Adipose tissue (tissue), 3 donors: ENCODE measurements at regions not wholly inside any gene's neighbourhood (a gene's known extent, or its start where the extent isn't known, plus 50 kb on each side); places are given as distances from the start of the nearest gene placed in this dataset.

ENCODE experiments used
- H3K27ac ChIP-seq: one replicate; pipeline ENCODE4 v1.5.1; 2013; ENCODE audit warnings: low read depth, low read length
- WGBS, 3 donors: extraction: QIAGEN DNeasy Blood & Tissue Kit; methylation state at CpG; one replicate each; pipeline ENCODE4 v1.1.7; 2013; 5-methylcytosine and 5-hydroxymethylcytosine counted together
- donor health status: healthy with polysubstance abuse.
- donor health status: Bipolar disorder and iron deficiency.
- donor health status: healthy.

DNA sequence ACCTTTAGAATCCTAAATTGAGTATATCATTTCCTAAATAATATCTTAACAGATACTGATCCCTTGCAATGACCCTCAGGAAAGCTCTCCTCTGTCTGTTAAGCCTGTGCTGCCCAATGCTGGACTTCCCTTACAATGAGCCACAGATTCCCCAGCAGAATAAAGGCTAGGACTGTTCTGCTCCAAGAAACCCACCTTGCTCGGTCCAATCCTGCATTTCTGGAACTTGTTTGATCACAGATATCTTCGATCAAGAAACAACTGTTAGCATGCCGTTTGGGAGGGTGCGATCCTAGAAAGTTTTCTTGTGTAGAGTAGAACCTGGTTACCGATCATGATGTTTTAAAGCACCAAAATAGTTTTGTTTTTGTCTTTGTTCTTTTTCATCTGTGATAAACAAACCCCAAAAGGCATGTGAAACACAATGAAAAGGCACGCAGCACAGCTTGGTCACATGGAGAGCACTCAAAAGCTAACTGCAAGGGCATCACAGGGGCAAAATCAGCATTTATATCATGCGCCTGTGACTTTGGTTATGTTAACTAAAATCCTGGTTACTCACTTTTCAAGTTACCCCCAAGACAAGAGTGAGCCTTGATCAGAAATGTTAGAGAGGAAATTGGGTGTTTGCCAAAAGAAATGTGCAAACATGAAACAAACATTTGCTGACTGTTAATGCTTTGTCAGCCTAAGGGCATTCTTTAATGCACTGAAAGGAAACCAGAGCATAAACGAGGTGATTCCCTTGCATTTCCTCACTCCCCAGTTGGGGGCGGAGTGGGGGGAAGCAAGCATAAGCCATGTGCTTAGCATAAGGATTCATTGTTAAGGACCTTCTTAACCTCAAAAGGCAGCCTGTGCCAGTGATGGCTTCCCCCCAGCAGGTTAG is 61.9 kb upstream of the ADAMTS16 start:
- no peak overlapping the region for H3K27ac ChIP-seq
- 49 to 63% (median 63%) methylated on average over 9 of the region's 9 CpGs for WGBS, 3 donors

- 73 to 84% (median 81%) methylated on average over 5 of the region's 5 CpGs for WGBS, 3 donors
- H3K27ac ChIP-seq, result no peak overlapping the region
These were observed 60.3 kb upstream of the ADAMTS16 start for GRCh38 chr5:5079876-5080275.

DNA sequence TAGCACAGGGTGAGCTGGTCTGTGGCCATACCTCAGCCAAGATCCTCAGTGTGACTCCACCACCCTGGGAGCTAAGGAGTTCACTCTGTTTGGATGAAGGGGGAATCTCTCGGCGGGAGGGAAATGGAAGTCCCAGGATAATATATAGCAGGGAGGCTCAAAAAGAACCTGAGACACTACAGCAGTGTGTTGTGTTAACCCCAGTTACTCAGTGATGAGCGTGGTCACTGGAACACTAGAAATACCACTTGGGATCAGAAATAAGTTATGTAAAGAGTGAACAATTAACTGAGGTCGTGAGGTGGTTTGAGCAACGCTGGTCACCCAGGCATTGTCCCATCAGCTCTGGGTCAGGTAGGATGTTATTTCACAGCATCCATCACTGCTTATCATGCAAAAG is 59.3 kb upstream of the ADAMTS16 start:
- 63 to 86% (median 78%) methylated on average over 5 of the region's 5 CpGs for WGBS, 3 donors
- H3K27ac ChIP-seq, result no peak overlapping the region

DNA sequence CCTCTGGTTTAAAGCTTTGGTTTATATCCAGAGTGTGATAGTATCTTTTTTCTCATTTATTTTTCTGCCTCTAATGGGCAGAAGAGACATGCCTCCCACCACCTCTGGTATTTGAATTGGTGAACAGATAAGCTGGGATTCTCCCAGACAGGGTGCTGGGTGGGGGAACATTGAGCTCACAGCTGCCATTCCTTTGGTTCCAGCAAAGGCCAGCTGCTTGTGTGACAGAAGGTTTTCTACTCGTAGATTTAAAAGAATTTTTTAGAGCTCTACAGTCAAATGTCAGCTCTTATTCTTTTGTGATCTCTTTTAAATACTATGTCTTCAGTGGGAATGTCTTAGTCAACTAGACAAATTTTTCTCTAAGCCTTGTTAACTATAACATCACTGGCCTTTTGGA is 54.7 kb upstream of the ADAMTS16 start:
- H3K27ac ChIP-seq, result no peak overlapping the region
- WGBS, 3 donors, result 25 to 41% (median 31%) methylated on average over 1 of the region's 1 CpG

DNA sequence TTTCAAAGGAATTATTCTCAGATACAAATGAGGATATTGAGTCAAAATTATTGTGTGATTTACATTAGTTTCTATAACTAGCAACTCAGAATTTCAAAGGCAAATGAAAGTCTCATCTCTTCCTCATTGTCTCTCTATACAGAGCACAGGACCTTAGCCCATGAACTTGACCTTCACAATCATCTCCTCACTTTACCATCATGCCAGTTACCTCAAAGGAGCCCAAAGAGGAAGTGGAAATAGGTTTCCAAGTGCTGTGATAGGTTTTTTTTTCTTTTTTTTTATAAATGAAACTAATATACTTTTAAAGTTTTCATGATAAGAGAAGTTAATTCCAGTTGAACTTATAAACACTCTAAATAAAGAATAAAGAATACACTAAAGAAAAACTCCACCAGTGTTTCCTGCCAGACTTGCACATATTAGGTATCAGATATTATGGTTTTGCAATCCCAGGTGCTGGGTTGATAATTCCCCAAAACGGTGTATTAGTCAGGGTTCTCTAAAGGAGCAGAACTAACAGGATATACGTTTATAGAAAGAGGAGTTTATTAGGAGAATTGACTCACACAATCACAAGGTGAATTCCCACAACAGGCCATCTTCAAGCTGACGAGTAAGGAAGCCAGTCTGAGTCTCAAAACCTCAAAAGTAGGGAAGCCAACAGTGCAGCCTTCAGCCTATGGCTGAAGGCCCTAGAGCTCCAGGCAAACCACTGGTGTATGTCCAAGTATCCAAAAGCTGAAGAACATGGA is 50.1 kb upstream of the ADAMTS16 start:
- no peak overlapping the region for H3K27ac ChIP-seq
- 66 to 79% (median 72%) methylated on average over 3 of the region's 3 CpGs for WGBS, 3 donors
